ENCODE measurements at regions not wholly inside any gene's neighbourhood (a gene's known extent, or its start where the extent isn't known, plus 50 kb on each side); places are given as distances from the start of the nearest gene placed in this dataset.

DNA sequence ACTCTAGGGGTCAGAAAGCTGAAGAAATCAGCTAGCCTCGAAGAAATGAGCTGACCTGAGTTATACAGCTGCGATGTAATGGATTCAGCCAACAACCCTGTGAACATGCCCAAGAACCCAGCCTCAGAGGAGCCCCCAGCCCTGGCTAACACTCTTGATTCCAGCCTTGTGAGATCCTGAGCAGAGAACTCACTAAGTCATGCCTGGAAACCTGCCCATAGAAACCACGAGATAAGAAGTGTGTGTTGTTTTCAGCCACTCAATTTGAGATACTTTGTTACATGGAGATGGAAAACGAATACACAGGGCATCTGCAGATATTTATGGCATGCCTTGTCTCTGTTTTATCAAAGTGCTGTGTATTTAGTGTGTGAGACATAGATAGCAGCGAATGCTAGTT, 265.2 kb downstream of the QKI start:
- peaks cover 2% of the 10 kb centered on the region for H3K9me3 Mint-ChIP-seq
- no peak for TF ChIP-seq CTCF (IDR thresholded peaks at IDR 0.05)
- ChIA-PET CTCF (no interaction called here), POLR2A (no interaction called here)
- Histone ChIP-seq H3K4me1 (ENCODE audit: insufficient read depth, low read length) (no peaks in the 10 kb centered on the region), H3K27ac (ENCODE audit: low read depth in 1 of 2, low read length in 2 of 2) (no peak overlapping the region), H3K4me3 (ENCODE audit: low read length) (no peak overlapping the region), H3K9me3 (ENCODE audit: control insufficient read depth in 1 of 2, insufficient read depth in 1 of 2, low read length in 2 of 2) (no peaks in the 10 kb centered on the region), H3K36me3 (ENCODE audit: insufficient read depth, low read length) (no peaks in the 10 kb centered on the region), H3K27me3 (ENCODE audit: control insufficient read depth in 1 of 2, insufficient read depth in 2 of 2, low read length in 2 of 2) (peaks cover 0 to 5% of the 10 kb centered on the region in 2 experiments)
- ATAC-seq (ENCODE audit: poor library complexity) (no peak), DNase-seq (no peak)
- H3K36me3 Mint-ChIP-seq (ENCODE audit: low read depth): no peaks in the 10 kb centered on the region
- no peak overlapping the region for H3K27ac Mint-ChIP-seq
- H3K4me3 Mint-ChIP-seq: no peak overlapping the region
- intact Hi-C loops (cut with DNase I, micrococcal nuclease): no loop called here
- H3K27me3 Mint-ChIP-seq: peaks cover 23% of the 10 kb centered on the region
- H3K4me1 Mint-ChIP-seq (ENCODE audit: low read depth): no peaks in the 10 kb centered on the region

DNA sequence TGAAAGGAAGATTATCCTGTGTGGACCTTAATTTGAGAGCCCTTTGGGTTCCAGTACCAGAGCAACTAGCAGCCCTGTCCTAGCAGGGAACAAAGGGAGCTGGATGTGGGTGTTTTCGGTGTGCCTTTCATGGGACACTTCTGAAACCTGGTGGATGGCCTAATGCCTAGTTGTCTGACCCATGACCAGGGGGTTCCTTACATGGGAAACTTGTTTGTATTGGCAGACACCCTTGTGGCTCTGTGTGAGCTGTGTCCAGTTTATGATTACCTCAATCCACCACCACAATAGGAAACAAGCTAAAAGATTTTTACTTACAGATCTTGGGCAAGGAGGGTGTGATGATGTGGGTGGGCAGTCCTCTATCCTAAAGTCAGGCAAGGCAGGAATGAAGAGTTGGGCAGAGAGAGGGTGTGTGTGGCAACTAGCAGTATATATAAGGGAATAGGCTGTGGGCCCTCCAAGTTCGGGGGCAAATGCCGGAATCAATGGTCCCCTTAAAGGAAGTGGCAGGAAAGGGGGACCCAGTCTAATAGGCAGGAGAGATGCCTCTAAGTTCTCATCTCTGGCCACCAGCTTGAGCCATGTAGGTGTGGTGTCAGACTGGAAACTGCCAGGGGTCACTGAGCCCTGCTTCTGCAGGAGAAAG, 264.6 kb downstream of the QKI start:
- Mint-ChIP-seq H3K27ac (no peak overlapping the region), H3K27me3 (peaks cover 17% of the 10 kb centered on the region), H3K4me3 (no peak overlapping the region), H3K9me3 (peaks cover 2% of the 10 kb centered on the region), H3K36me3 (ENCODE audit: low read depth) (no peaks in the 10 kb centered on the region), H3K4me1 (ENCODE audit: low read depth) (no peaks in the 10 kb centered on the region)
- ChIA-PET CTCF (no interaction called here), POLR2A (no interaction called here)
- ATAC-seq (ENCODE audit: poor library complexity) (no peak), DNase-seq (no peak)
- no peaks in the 10 kb centered on the region for H3K9me3 ChIP-seq (ENCODE audit: control insufficient read depth in 1 of 2, insufficient read depth in 1 of 2, low read length in 2 of 2)
- intact Hi-C loops (cut with DNase I, micrococcal nuclease): no loop called here
- H3K4me3 ChIP-seq (ENCODE audit: low read length): no peak overlapping the region
- H3K4me1 ChIP-seq (ENCODE audit: insufficient read depth, low read length): no peaks in the 10 kb centered on the region
- no peak overlapping the region for H3K27ac ChIP-seq (ENCODE audit: low read depth in 1 of 2, low read length in 2 of 2)
- H3K27me3 ChIP-seq (ENCODE audit: control insufficient read depth in 1 of 2, insufficient read depth in 2 of 2, low read length in 2 of 2): peaks cover 0 to 5% of the 10 kb centered on the region in 2 experiments
- no peak for TF ChIP-seq CTCF (IDR thresholded peaks at IDR 0.05)
- H3K36me3 ChIP-seq (ENCODE audit: insufficient read depth, low read length): no peaks in the 10 kb centered on the region

GRCh38 chr6:163675611-163676010, 261.1 kb downstream of the QKI start:
- peaks cover 10% of the 10 kb centered on the region for H3K27me3 Mint-ChIP-seq
- H3K9me3 ChIP-seq (ENCODE audit: control insufficient read depth in 1 of 2, insufficient read depth in 1 of 2, low read length in 2 of 2): peaks cover 0 to 10% of the 10 kb centered on the region in 2 experiments
- no peak for TF ChIP-seq CTCF (IDR thresholded peaks at IDR 0.05)
- H3K9me3 Mint-ChIP-seq: no peaks in the 10 kb centered on the region
- H3K36me3 Mint-ChIP-seq (ENCODE audit: low read depth): no peaks in the 10 kb centered on the region
- no peak overlapping the region for H3K4me3 ChIP-seq (ENCODE audit: low read length)
- H3K4me1 ChIP-seq (ENCODE audit: insufficient read depth, low read length): no peaks in the 10 kb centered on the region
- no peaks in the 10 kb centered on the region for H3K27me3 ChIP-seq (ENCODE audit: control insufficient read depth in 1 of 2, insufficient read depth in 2 of 2, low read length in 2 of 2)
- H3K27ac Mint-ChIP-seq: no peak overlapping the region
- no peak for ATAC-seq (ENCODE audit: poor library complexity)
- H3K27ac ChIP-seq (ENCODE audit: low read depth in 1 of 2, low read length in 2 of 2): no peak overlapping the region
- intact Hi-C loops (cut with DNase I, micrococcal nuclease): no loop called here
- ChIA-PET CTCF (no interaction called here), POLR2A (no interaction called here)
- DNase-seq: no peak
- no peak overlapping the region for H3K4me3 Mint-ChIP-seq
- no peaks in the 10 kb centered on the region for H3K4me1 Mint-ChIP-seq (ENCODE audit: low read depth)
- H3K36me3 ChIP-seq (ENCODE audit: insufficient read depth, low read length): no peaks in the 10 kb centered on the region

All from CD4-positive, alpha-beta T cell (primary cell).